Uterus (tissue), 2 donors: ENCODE measurements at regions not wholly inside any gene's neighbourhood (a gene's known extent, or its start where the extent isn't known, plus 50 kb on each side); places are given as distances from the start of the nearest gene placed in this dataset.

Source experiments
- CTCF ChIP-seq, 4 experiments: fragments of 200-600 bp in 2 of 4; fragments of 450-650 bp in 2 of 4; sonication (generic) in 2 of 4; IDR thresholded peaks; one replicate each; pipeline ENCODE4 v1.5.1; 2016 to 2019; ENCODE audit warnings: antibody characterized with exemption in 4 of 4, mild to moderate bottlenecking in 2 of 4, moderate library complexity in 1 of 4
- POLR2A ChIP-seq, 2 donors: fragments of 450-650 bp; IDR thresholded peaks; one replicate each; pipeline ENCODE4 v1.6.1; 2016; ENCODE audit warnings: antibody characterized with exemption in 2 of 2, mild to moderate bottlenecking in 1 of 2, moderate library complexity in 1 of 2

DNA sequence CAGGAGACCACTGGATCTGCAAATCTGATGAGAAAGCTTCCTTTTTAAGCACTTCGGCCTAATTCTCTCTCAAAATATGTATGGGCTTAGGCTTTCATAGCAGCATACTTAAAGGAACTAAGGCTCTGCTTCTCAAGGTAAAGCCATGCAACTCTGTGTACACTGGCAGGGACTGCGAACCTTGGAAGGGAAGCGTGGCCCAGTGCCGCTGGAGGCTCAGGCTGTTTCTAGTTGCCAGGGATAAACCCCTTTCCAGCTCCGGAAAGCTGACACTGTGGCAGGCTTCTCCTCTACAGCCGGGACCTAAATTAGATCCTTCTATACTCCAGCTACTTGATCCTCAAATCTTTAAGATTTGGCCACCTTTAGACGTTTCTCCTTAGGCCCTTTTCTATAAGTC lies 1091.3 kb upstream of the TENM3 start:
- TF ChIP-seq POLR2A (IDR thresholded peaks at IDR 0.05), result no peak
- TF ChIP-seq CTCF (IDR thresholded peaks at IDR 0.05), result no peak
